Activated CD8-positive, alpha-beta T cell treated with anti-CD3 and anti-CD28 coated beads for 36 hours (primary cell): ENCODE measurements at regions not wholly inside any gene's neighbourhood (a gene's known extent, or its start where the extent isn't known, plus 50 kb on each side); places are given as distances from the start of the nearest gene placed in this dataset.

ENCODE experiments used
- ATAC-seq: fragments of 200-7000 bp; cut with Tn5 transposase; one replicate; pipeline ENCODE4 v1.10.0; 2021; ENCODE audit warnings: mild to moderate bottlenecking, moderate library complexity
- CTCF ChIA-PET: fragments of 350-600 bp; sonication (Branson Sonifier 250); formaldehyde crosslinking; loops from one replicate; lab custom pipeline; 2021; ENCODE audit warnings: antibody characterized with exemption; lab: Charles Lee
- POLR2A ChIA-PET: fragments of 350-600 bp; sonication (Branson Sonifier 250); formaldehyde crosslinking; loops from one replicate; lab custom pipeline; 2021; ENCODE audit warnings: antibody characterized with exemption; lab: Charles Lee
- DNase-seq: peaks from one replicate; pipeline ENCODE4 v3.0.0-alpha.2; 2020
- H3K27ac Mint-ChIP-seq: one replicate; pipeline ENCODE4 v1.8.0; 2021; ENCODE audit warnings: mild to moderate bottlenecking, mixed read lengths
- H3K27me3 Mint-ChIP-seq: one replicate; pipeline ENCODE4 v1.8.0; 2021; ENCODE audit warnings: mixed read lengths
- H3K36me3 Mint-ChIP-seq: one replicate; pipeline ENCODE4 v1.8.0; 2021; ENCODE audit warnings: low read depth, mixed read lengths
- H3K4me1 Mint-ChIP-seq: one replicate; pipeline ENCODE4 v1.8.0; 2021; ENCODE audit warnings: low read depth, mixed read lengths
- H3K4me3 Mint-ChIP-seq: one replicate; pipeline ENCODE4 v1.8.0; 2021; ENCODE audit warnings: mild to moderate bottlenecking, moderate library complexity, mixed read lengths
- H3K9me3 Mint-ChIP-seq: one replicate; pipeline ENCODE4 v1.8.0; 2021; ENCODE audit warnings: mixed read lengths
- CTCF ChIP-seq: fragments of 200-600 bp; IDR thresholded peaks from one replicate; pipeline ENCODE4 v1.8.0; 2022; ENCODE audit warnings: antibody characterized with exemption, mild to moderate bottlenecking
- intact Hi-C: fragments of 100-400 bp; cut with micrococcal nuclease; formaldehyde crosslinking; loops from one replicate; pipeline ENCODE4 v1.10.0; 2022

- ChIA-PET POLR2A (no interaction called here), CTCF (no interaction called here)
- no peak for TF ChIP-seq CTCF
- H3K27ac Mint-ChIP-seq = no peak overlapping the region
- H3K36me3 Mint-ChIP-seq = no peaks in the 10 kb centered on the region
- H3K4me3 Mint-ChIP-seq = no peak overlapping the region
- intact Hi-C loops = no loop called here
- H3K9me3 Mint-ChIP-seq = peaks cover 7% of the 10 kb centered on the region
- DNase-seq (no peak), ATAC-seq (no peak)
- no peaks in the 10 kb centered on the region for H3K4me1 Mint-ChIP-seq
- H3K27me3 Mint-ChIP-seq = no peaks in the 10 kb centered on the region
These were observed 288.3 kb upstream of the AJAP1 start for GRCh38 chr1:4366091-4366490.

GRCh38 chr1:4367230-4367777 is 287.1 kb upstream of the AJAP1 start:
- CTCF ChIA-PET = no interaction called here
- Mint-ChIP-seq H3K4me3 (no peak overlapping the region), H3K27ac (no peak overlapping the region), H3K36me3 (no peaks in the 10 kb centered on the region), H3K4me1 (no peaks in the 10 kb centered on the region), H3K9me3 (peaks cover 7% of the 10 kb centered on the region), H3K27me3 (no peaks in the 10 kb centered on the region)
- intact Hi-C loops = no loop called here
- POLR2A ChIA-PET = no interaction called here
- no peak for ATAC-seq
- no peak for TF ChIP-seq CTCF
- no peak for DNase-seq

DNA sequence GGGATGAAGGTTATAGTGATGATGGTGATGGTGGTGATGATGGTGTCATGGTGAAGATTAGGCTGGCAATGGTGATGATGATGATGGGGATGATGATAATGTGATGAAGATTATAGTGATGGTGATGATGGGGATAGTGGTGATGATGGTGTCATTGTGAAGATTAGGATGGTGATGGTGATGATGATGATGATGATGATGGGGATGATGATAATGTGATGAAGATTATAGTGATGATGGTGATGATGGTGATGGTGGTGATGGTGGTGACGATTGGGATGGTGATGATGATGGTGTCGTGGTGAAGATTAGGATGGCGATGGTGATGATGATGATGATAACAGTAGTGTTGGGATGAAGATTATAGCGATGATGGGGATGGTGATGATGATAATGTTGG is 285.1 kb upstream of the AJAP1 start:
- intact Hi-C loops = no loop called here
- CTCF ChIA-PET = no interaction called here
- no peak overlapping the region for H3K27ac Mint-ChIP-seq

GRCh38 chr1:4371849-4372248 is 282.6 kb upstream of the AJAP1 start:
- TF ChIP-seq CTCF = no peak
- H3K27me3 Mint-ChIP-seq = no peaks in the 10 kb centered on the region
- H3K36me3 Mint-ChIP-seq = no peaks in the 10 kb centered on the region
- no peak overlapping the region for H3K27ac Mint-ChIP-seq
- H3K4me3 Mint-ChIP-seq = no peak overlapping the region
- DNase-seq (no peak), ATAC-seq (no peak)
- ChIA-PET POLR2A (no interaction called here), CTCF (no interaction called here)
- intact Hi-C loops = no loop called here
- H3K9me3 Mint-ChIP-seq = no peaks in the 10 kb centered on the region
- no peaks in the 10 kb centered on the region for H3K4me1 Mint-ChIP-seq

More for the DNA sequence above, 285.1 kb upstream of the AJAP1 start:
- POLR2A ChIA-PET = no interaction called here
- Mint-ChIP-seq H3K27me3 (no peaks in the 10 kb centered on the region), H3K4me1 (no peaks in the 10 kb centered on the region), H3K36me3 (no peaks in the 10 kb centered on the region), H3K4me3 (no peak overlapping the region), H3K9me3 (peaks cover 2% of the 10 kb centered on the region)
- no peak for TF ChIP-seq CTCF
- ATAC-seq (no peak), DNase-seq (no peak)

- Mint-ChIP-seq H3K4me3 (no peak overlapping the region), H3K27ac (no peak overlapping the region), H3K27me3 (no peaks in the 10 kb centered on the region), H3K4me1 (peaks cover 14% of the 10 kb centered on the region), H3K36me3 (no peaks in the 10 kb centered on the region), H3K9me3 (no peaks in the 10 kb centered on the region)
- ChIA-PET POLR2A (no interaction called here), CTCF (no interaction called here)
- DNase-seq = no peak
- TF ChIP-seq CTCF = no peak
- intact Hi-C loops = no loop called here
- ATAC-seq = no peak
These were observed 278.6 kb upstream of the AJAP1 start for GRCh38 chr1:4375812-4376211.
